ENCODE measurements at regions not wholly inside any gene's neighbourhood (a gene's known extent, or its start where the extent isn't known, plus 50 kb on each side); places are given as distances from the start of the nearest gene placed in this dataset.

- H3K36me3 ChIP-seq (ENCODE audit: control insufficient read depth in 2 of 2, insufficient read depth in 2 of 2, low read length in 1 of 2) = no peaks in the 10 kb centered on the region
- no peaks in the 10 kb centered on the region for H3K9me3 ChIP-seq (ENCODE audit: control insufficient read depth in 2 of 2, insufficient read depth in 1 of 2, low read length in 1 of 2)
- WGBS = 93% methylated on average over 2 of the region's 2 CpGs
- DNase-seq (ENCODE audit: low read depth in 6 of 9, low spot score in 9 of 9) = no peak
- H3K27me3 ChIP-seq (ENCODE audit: control insufficient read depth in 2 of 2, insufficient read depth in 1 of 2, low read length in 1 of 2) = no peaks in the 10 kb centered on the region
- no peaks in the 10 kb centered on the region for H3K4me1 ChIP-seq (ENCODE audit: control insufficient read depth in 2 of 2, insufficient read depth in 2 of 2, low read length in 2 of 2)
- no peak overlapping the region for H3K4me3 ChIP-seq (ENCODE audit: low read length in 2 of 2)
- no peak overlapping the region for H3K27ac ChIP-seq (ENCODE audit: low read depth in 1 of 2, low read length in 1 of 2)
Measured at GRCh38 chr13:48761256-48761655, 107.5 kb downstream of the CYSLTR2 start.

GRCh38 chr13:48769107-48769704 is 115.5 kb downstream of the CYSLTR2 start:
- Histone ChIP-seq H3K4me1 (ENCODE audit: control insufficient read depth in 2 of 2, insufficient read depth in 2 of 2, low read length in 2 of 2) (no peaks in the 10 kb centered on the region), H3K4me3 (ENCODE audit: low read length in 2 of 2) (no peak overlapping the region), H3K27ac (ENCODE audit: low read depth in 1 of 2, low read length in 1 of 2) (no peak overlapping the region), H3K9me3 (ENCODE audit: control insufficient read depth in 2 of 2, insufficient read depth in 1 of 2, low read length in 1 of 2) (no peaks in the 10 kb centered on the region), H3K36me3 (ENCODE audit: control insufficient read depth in 2 of 2, insufficient read depth in 2 of 2, low read length in 1 of 2) (no peaks in the 10 kb centered on the region), H3K27me3 (ENCODE audit: control insufficient read depth in 2 of 2, insufficient read depth in 1 of 2, low read length in 1 of 2) (no peaks in the 10 kb centered on the region)
- WGBS = 50% methylated on average over 4 of the region's 4 CpGs
- peak; percentile 56 to 91 (median 87) for DNase-seq (ENCODE audit: low read depth in 6 of 9, low spot score in 9 of 9)

DNA sequence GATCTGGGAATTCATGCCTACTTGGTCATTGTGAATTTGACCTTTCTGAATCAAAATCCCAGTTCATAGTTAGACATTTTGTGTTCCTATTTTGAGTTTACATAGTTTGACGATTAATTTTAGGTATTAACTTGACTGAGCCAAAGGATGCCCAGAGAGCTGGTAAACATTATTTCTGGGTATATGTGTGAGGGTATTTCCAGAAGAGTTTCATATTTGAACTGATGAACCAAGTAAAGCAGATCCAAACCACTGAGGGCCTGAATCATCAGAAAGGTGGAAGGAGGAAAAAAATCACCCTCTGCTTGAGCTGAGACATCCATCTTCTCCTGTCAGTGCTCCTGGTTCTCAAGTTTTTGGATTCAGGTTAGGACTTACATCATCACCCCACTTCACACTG is 116.6 kb downstream of the CYSLTR2 start:
- DNase-seq (ENCODE audit: low read depth in 6 of 9, low spot score in 9 of 9) = no peak
- H3K27me3 ChIP-seq (ENCODE audit: control insufficient read depth in 2 of 2, insufficient read depth in 1 of 2, low read length in 1 of 2) = no peaks in the 10 kb centered on the region
- H3K36me3 ChIP-seq (ENCODE audit: control insufficient read depth in 2 of 2, insufficient read depth in 2 of 2, low read length in 1 of 2) = no peaks in the 10 kb centered on the region
- no peaks in the 10 kb centered on the region for H3K4me1 ChIP-seq (ENCODE audit: control insufficient read depth in 2 of 2, insufficient read depth in 2 of 2, low read length in 2 of 2)
- no peak overlapping the region for H3K4me3 ChIP-seq (ENCODE audit: low read length in 2 of 2)
- 94% methylated on average over 1 of the region's 1 CpG for WGBS
- no peaks in the 10 kb centered on the region for H3K9me3 ChIP-seq (ENCODE audit: control insufficient read depth in 2 of 2, insufficient read depth in 1 of 2, low read length in 1 of 2)
- no peak overlapping the region for H3K27ac ChIP-seq (ENCODE audit: low read depth in 1 of 2, low read length in 1 of 2)

- H3K27me3 ChIP-seq (ENCODE audit: control insufficient read depth in 2 of 2, insufficient read depth in 1 of 2, low read length in 1 of 2) = no peaks in the 10 kb centered on the region
- H3K27ac ChIP-seq (ENCODE audit: low read depth in 1 of 2, low read length in 1 of 2) = no peak overlapping the region
- no peak overlapping the region for H3K4me3 ChIP-seq (ENCODE audit: low read length in 2 of 2)
- DNase-seq (ENCODE audit: low read depth in 6 of 9, low spot score in 9 of 9) = peak in 1 of 9 donors; percentile 38
- H3K4me1 ChIP-seq (ENCODE audit: control insufficient read depth in 2 of 2, insufficient read depth in 2 of 2, low read length in 2 of 2) = no peaks in the 10 kb centered on the region
- WGBS = 54% methylated on average over 1 of the region's 1 CpG
- H3K9me3 ChIP-seq (ENCODE audit: control insufficient read depth in 2 of 2, insufficient read depth in 1 of 2, low read length in 1 of 2) = no peaks in the 10 kb centered on the region
- H3K36me3 ChIP-seq (ENCODE audit: control insufficient read depth in 2 of 2, insufficient read depth in 2 of 2, low read length in 1 of 2) = no peaks in the 10 kb centered on the region
Measured at GRCh38 chr13:48772908-48773307, 119.2 kb downstream of the CYSLTR2 start.

- H3K36me3 ChIP-seq (ENCODE audit: control insufficient read depth in 2 of 2, insufficient read depth in 2 of 2, low read length in 1 of 2) = no peaks in the 10 kb centered on the region
- no peak for DNase-seq (ENCODE audit: low read depth in 6 of 9, low spot score in 9 of 9)
Measured at GRCh38 chr13:48773531-48774275, 120.0 kb downstream of the CYSLTR2 start.

DNA sequence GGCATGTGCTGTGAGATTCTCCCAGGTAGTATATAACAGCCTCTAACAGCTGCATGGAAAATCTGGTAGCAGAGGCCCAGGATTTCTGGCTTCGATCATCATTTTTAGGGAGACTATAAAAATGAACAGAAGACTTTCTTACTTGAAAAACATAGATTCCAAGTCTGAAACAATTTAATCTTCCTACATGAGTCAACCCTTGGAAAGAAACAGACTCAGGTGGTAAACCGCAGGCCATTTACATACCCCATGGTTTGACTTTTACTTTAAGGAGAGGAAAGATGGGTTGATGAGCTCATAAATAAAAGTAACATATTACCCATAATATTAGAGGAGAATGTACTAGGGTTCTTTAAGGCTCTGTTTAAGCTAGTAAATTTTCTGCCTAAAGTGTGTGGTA is 121.6 kb downstream of the CYSLTR2 start:
- Histone ChIP-seq H3K9me3 (ENCODE audit: control insufficient read depth in 2 of 2, insufficient read depth in 1 of 2, low read length in 1 of 2) (no peaks in the 10 kb centered on the region), H3K36me3 (ENCODE audit: control insufficient read depth in 2 of 2, insufficient read depth in 2 of 2, low read length in 1 of 2) (no peaks in the 10 kb centered on the region), H3K4me1 (ENCODE audit: control insufficient read depth in 2 of 2, insufficient read depth in 2 of 2, low read length in 2 of 2) (no peaks in the 10 kb centered on the region), H3K27ac (ENCODE audit: low read depth in 1 of 2, low read length in 1 of 2) (no peak overlapping the region), H3K27me3 (ENCODE audit: control insufficient read depth in 2 of 2, insufficient read depth in 1 of 2, low read length in 1 of 2) (no peaks in the 10 kb centered on the region), H3K4me3 (ENCODE audit: low read length in 2 of 2) (no peak overlapping the region)
- WGBS = over 99% methylated on average over 2 of the region's 2 CpGs
- DNase-seq (ENCODE audit: low read depth in 6 of 9, low spot score in 9 of 9) = no peak

More at GRCh38 chr13:48773531-48774275, 120.0 kb downstream of the CYSLTR2 start:
- no peak overlapping the region for H3K27ac ChIP-seq (ENCODE audit: low read depth in 1 of 2, low read length in 1 of 2)
- WGBS = 98% methylated on average over 2 of the region's 2 CpGs
- H3K4me3 ChIP-seq (ENCODE audit: low read length in 2 of 2) = no peak overlapping the region
- no peaks in the 10 kb centered on the region for H3K4me1 ChIP-seq (ENCODE audit: control insufficient read depth in 2 of 2, insufficient read depth in 2 of 2, low read length in 2 of 2)
- no peaks in the 10 kb centered on the region for H3K9me3 ChIP-seq (ENCODE audit: control insufficient read depth in 2 of 2, insufficient read depth in 1 of 2, low read length in 1 of 2)
- H3K27me3 ChIP-seq (ENCODE audit: control insufficient read depth in 2 of 2, insufficient read depth in 1 of 2, low read length in 1 of 2) = no peaks in the 10 kb centered on the region

GRCh38 chr13:48775804-48776203 is 122.1 kb downstream of the CYSLTR2 start:
- DNase-seq (ENCODE audit: low read depth in 6 of 9, low spot score in 9 of 9) = no peak
- H3K36me3 ChIP-seq (ENCODE audit: control insufficient read depth in 2 of 2, insufficient read depth in 2 of 2, low read length in 1 of 2) = no peaks in the 10 kb centered on the region
- no peaks in the 10 kb centered on the region for H3K9me3 ChIP-seq (ENCODE audit: control insufficient read depth in 2 of 2, insufficient read depth in 1 of 2, low read length in 1 of 2)
- no peaks in the 10 kb centered on the region for H3K4me1 ChIP-seq (ENCODE audit: control insufficient read depth in 2 of 2, insufficient read depth in 2 of 2, low read length in 2 of 2)
- WGBS = 66% methylated on average over 4 of the region's 4 CpGs
- no peak overlapping the region for H3K27ac ChIP-seq (ENCODE audit: low read depth in 1 of 2, low read length in 1 of 2)
- no peaks in the 10 kb centered on the region for H3K27me3 ChIP-seq (ENCODE audit: control insufficient read depth in 2 of 2, insufficient read depth in 1 of 2, low read length in 1 of 2)
- no peak overlapping the region for H3K4me3 ChIP-seq (ENCODE audit: low read length in 2 of 2)

DNA sequence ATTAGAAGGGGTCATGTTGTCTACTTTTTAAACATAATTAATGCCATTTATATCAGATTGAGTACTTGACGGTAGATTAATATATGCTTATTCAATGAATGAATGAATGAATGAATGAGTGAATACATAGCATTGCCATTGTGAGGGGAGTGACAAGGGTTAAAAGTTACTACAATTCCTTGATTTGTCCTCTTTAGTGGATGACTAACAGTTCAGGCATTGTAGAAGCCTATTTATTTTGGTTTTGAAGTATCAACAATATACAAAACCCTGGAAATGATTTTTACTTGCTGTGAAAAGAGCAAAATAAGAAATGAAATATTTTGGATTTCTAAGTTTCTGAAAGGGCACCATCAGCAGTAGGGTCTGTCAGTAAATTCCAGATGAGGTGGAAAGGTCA is 122.7 kb downstream of the CYSLTR2 start:
- Histone ChIP-seq H3K4me3 (ENCODE audit: low read length in 2 of 2) (no peak overlapping the region), H3K27me3 (ENCODE audit: control insufficient read depth in 2 of 2, insufficient read depth in 1 of 2, low read length in 1 of 2) (no peaks in the 10 kb centered on the region), H3K36me3 (ENCODE audit: control insufficient read depth in 2 of 2, insufficient read depth in 2 of 2, low read length in 1 of 2) (no peaks in the 10 kb centered on the region), H3K4me1 (ENCODE audit: control insufficient read depth in 2 of 2, insufficient read depth in 2 of 2, low read length in 2 of 2) (no peaks in the 10 kb centered on the region), H3K27ac (ENCODE audit: low read depth in 1 of 2, low read length in 1 of 2) (no peak overlapping the region), H3K9me3 (ENCODE audit: control insufficient read depth in 2 of 2, insufficient read depth in 1 of 2, low read length in 1 of 2) (no peaks in the 10 kb centered on the region)
- no peak for DNase-seq (ENCODE audit: low read depth in 6 of 9, low spot score in 9 of 9)
- 99% methylated on average over 1 of the region's 1 CpG for WGBS

DNA sequence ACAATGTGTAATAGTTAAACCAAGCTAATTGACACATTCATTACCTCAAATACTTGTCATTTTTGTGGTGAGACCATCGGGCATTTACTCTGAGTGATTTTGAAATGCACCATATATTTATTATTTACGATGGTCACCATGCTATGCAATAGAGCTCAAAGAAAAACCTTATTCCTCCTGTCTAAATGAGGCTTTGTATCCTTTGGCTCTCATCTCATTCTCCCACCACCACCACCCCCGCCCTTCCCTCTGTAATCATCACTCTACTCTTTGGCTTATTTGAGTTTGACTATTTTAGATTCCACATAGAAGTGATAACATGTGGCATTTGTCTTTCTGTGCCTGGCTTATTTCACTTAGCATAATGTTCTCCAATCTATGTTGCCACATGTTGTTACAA is 124.9 kb downstream of the CYSLTR2 start:
- H3K9me3 ChIP-seq (ENCODE audit: control insufficient read depth in 2 of 2, insufficient read depth in 1 of 2, low read length in 1 of 2) = peaks cover 0 to 10% of the 10 kb centered on the region in 2 donors
- no peak for DNase-seq (ENCODE audit: low read depth in 6 of 9, low spot score in 9 of 9)
- no peaks in the 10 kb centered on the region for H3K4me1 ChIP-seq (ENCODE audit: control insufficient read depth in 2 of 2, insufficient read depth in 2 of 2, low read length in 2 of 2)
- 92% methylated on average over 3 of the region's 3 CpGs for WGBS
- no peaks in the 10 kb centered on the region for H3K27me3 ChIP-seq (ENCODE audit: control insufficient read depth in 2 of 2, insufficient read depth in 1 of 2, low read length in 1 of 2)
- no peak overlapping the region for H3K4me3 ChIP-seq (ENCODE audit: low read length in 2 of 2)
- H3K27ac ChIP-seq (ENCODE audit: low read depth in 1 of 2, low read length in 1 of 2) = no peak overlapping the region
- no peaks in the 10 kb centered on the region for H3K36me3 ChIP-seq (ENCODE audit: control insufficient read depth in 2 of 2, insufficient read depth in 2 of 2, low read length in 1 of 2)
